Stimulated activated naive CD8-positive, alpha-beta T cell treated with anti-CD3 and anti-CD28 coated beads, Interleukin-15, amount 100 ng/mL, for 72 hours (primary cell): ENCODE measurements at regions not wholly inside any gene's neighbourhood (a gene's known extent, or its start where the extent isn't known, plus 50 kb on each side); places are given as distances from the start of the nearest gene placed in this dataset.

Experiments
- ATAC-seq: fragments of 150-1000 bp; cut with Tn5 transposase; 2 replicates; pipeline ENCODE4 v1.10.0; 2021; ENCODE audit warnings: mild to moderate bottlenecking, moderate library complexity
- DNase-seq, 2 donors: peaks; one replicate each; pipeline ENCODE4 v3.0.0; 2021 to 2022
- H3K27ac Mint-ChIP-seq, 2 donors: one replicate each; pipeline ENCODE4 v1.8.0; 2022; ENCODE audit warnings: mild to moderate bottlenecking in 2 of 2, mixed read lengths in 2 of 2, moderate library complexity in 2 of 2
- H3K27me3 Mint-ChIP-seq: one replicate; pipeline ENCODE4 v1.8.0; 2022; ENCODE audit warnings: mixed read lengths
- H3K4me1 Mint-ChIP-seq: one replicate; pipeline ENCODE4 v1.8.0; 2022; ENCODE audit warnings: mild to moderate bottlenecking, mixed read lengths
- H3K4me3 Mint-ChIP-seq, 2 donors: one replicate each; pipeline ENCODE4 v1.8.0; 2022; ENCODE audit warnings: mild to moderate bottlenecking in 2 of 2, mixed read lengths in 2 of 2, moderate library complexity in 1 of 2
- H3K9me3 Mint-ChIP-seq, 2 donors: one replicate each; pipeline ENCODE4 v1.8.0; 2022; ENCODE audit warnings: mixed read lengths in 2 of 2

- Mint-ChIP-seq H3K4me1 (peaks cover 6% of the 10 kb centered on the region), H3K4me3 (no peak overlapping the region)
- ATAC-seq = peak; percentile 79
Observed at GRCh38 chr16:85393674-85394451, 219.3 kb upstream of the GSE1 start.

GRCh38 chr16:85394456-85395206 lies 218.5 kb upstream of the GSE1 start:
- ATAC-seq (no peak), DNase-seq (no peak)
- H3K4me1 Mint-ChIP-seq = peaks cover 6% of the 10 kb centered on the region
- no peaks in the 10 kb centered on the region for H3K27me3 Mint-ChIP-seq
- no peak overlapping the region for H3K4me3 Mint-ChIP-seq
- H3K27ac Mint-ChIP-seq = no peak overlapping the region
- H3K9me3 Mint-ChIP-seq = no peaks in the 10 kb centered on the region

More at GRCh38 chr16:85393674-85394451, 219.3 kb upstream of the GSE1 start:
- Mint-ChIP-seq H3K9me3 (no peaks in the 10 kb centered on the region), H3K27me3 (peaks cover 2% of the 10 kb centered on the region), H3K27ac (no peak overlapping the region)
- DNase-seq = peak; percentile 66 to 67

GRCh38 chr16:85395207-85395912 lies 217.8 kb upstream of the GSE1 start:
- no peak overlapping the region for H3K4me3 Mint-ChIP-seq
- H3K27me3 Mint-ChIP-seq = no peaks in the 10 kb centered on the region
- DNase-seq (no peak), ATAC-seq (no peak)
- no peaks in the 10 kb centered on the region for H3K9me3 Mint-ChIP-seq
- H3K27ac Mint-ChIP-seq = no peak overlapping the region
- H3K4me1 Mint-ChIP-seq = peaks cover 6% of the 10 kb centered on the region

- DNase-seq (no peak), ATAC-seq (peak; percentile 13)
- H3K9me3 Mint-ChIP-seq = no peaks in the 10 kb centered on the region
- H3K4me1 Mint-ChIP-seq = peaks cover 6% of the 10 kb centered on the region
- H3K27me3 Mint-ChIP-seq = no peaks in the 10 kb centered on the region
- H3K4me3 Mint-ChIP-seq = no peak overlapping the region
- H3K27ac Mint-ChIP-seq = no peak overlapping the region
Observed at GRCh38 chr16:85395913-85396878, 216.9 kb upstream of the GSE1 start.

GRCh38 chr16:85396879-85397871 lies 215.9 kb upstream of the GSE1 start:
- peak; percentile 45 for ATAC-seq

DNA sequence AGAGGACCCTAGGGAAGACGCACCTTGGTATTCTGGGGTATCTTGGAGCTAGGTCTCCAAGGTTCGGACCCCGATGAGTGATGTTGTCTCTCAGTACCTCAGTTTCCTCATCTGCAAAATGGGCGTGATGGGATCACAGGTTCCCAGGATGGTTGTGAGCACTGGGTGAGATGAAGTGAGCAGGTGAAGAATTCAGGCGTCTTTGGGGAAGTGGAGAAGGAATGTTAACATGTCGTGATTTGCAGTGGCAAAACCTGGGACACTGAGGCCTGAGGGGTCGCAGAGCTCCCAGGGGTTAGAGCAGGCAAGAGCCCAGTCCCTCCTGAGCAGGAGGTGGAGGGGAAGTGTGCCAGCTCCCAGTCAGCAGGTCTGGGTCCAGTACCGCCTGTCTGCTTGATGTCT lies 215.1 kb upstream of the GSE1 start:
- ATAC-seq (no peak), DNase-seq (no peak)
- H3K4me3 Mint-ChIP-seq = no peak overlapping the region
- H3K27ac Mint-ChIP-seq = no peak overlapping the region
- no peaks in the 10 kb centered on the region for H3K9me3 Mint-ChIP-seq
- peaks cover 8% of the 10 kb centered on the region for H3K4me1 Mint-ChIP-seq
- no peaks in the 10 kb centered on the region for H3K27me3 Mint-ChIP-seq

More at GRCh38 chr16:85396879-85397871, 215.9 kb upstream of the GSE1 start:
- Mint-ChIP-seq H3K9me3 (no peaks in the 10 kb centered on the region), H3K27me3 (no peaks in the 10 kb centered on the region), H3K4me1 (peaks cover 6% of the 10 kb centered on the region), H3K4me3 (no peak overlapping the region), H3K27ac (no peak overlapping the region)
- DNase-seq = no peak

DNA sequence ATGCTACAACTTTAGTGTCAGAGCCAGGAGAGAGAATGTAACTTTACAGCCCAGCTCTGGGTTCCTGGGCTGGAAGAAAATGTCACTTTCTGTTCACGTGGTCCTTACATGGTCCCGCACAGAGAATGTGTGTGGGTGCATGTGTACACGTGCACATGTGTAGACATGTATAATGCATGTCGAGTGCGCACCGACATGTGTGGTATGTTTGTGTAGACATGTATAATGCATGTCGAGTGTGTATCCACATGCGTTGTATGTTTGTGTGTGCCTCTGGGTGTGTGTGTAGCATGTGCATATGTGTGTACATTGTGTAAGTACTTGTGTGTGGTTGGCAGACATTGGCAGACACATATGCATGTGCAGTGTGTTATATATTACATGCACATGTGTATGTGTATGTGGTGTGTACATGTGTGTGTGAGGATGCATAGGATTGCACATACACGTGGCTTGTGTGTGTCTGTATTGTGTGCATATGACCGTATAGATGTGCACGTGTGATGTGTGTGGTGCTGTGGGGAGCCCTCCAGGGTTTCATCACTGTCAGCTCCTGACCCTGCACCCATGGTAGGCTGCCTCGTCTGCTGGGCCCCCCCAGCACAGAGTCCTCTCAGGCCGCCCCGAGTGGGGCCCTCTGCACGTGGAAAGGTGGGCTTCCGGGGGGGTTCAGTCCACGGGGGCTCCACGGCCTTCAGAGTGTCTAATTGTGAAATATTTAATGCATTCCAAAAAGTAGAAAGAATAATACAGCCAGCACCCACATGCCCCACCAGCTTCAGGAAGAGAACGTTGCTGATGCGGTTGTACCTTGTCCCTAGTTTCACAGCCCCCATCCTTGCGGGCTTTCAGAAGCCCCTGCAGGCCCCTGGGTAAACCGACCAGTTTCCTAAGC lies 214.2 kb upstream of the GSE1 start:
- Mint-ChIP-seq H3K27ac (no peak overlapping the region), H3K9me3 (no peaks in the 10 kb centered on the region), H3K4me3 (no peak overlapping the region), H3K27me3 (no peaks in the 10 kb centered on the region), H3K4me1 (peaks cover 14% of the 10 kb centered on the region)
- DNase-seq (no peak), ATAC-seq (no peak)

DNA sequence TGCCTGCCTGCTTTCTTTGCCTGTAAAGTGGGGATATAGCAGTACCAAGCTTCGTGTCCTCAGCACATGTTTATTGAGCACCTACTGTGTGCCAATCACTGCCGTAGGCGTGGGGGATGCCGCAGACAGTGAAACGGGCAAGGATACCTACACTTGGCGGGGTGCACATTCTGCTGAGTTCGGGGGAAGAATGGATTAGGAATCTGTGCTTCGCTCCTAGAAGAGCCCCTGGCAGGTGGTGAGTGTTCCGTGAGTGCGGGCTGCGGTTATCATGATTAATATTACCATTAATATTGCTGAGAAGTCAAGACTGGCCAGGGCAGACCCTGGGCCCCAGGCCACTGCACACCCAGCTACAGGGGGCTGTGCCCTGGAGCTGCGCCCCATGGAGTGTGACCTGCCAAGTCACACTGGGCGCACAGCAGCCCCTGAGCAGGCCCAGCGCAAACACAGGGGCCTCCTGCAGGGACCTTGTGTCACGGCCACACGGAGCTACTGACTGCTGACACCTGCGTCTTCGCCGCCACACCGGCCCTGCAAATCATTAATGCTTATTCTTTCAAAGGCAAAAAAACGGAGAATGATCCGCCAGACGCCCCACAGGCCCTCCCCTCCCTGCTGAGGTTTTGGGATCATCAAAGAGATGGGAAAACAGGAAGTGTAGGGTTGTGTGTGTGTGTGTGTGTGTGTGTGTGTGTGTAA lies 213.4 kb upstream of the GSE1 start:
- Mint-ChIP-seq H3K4me1 (peaks cover 14% of the 10 kb centered on the region), H3K27ac (no peak overlapping the region), H3K27me3 (no peaks in the 10 kb centered on the region), H3K9me3 (no peaks in the 10 kb centered on the region), H3K4me3 (no peak overlapping the region)
- ATAC-seq (no peak), DNase-seq (no peak)

DNA sequence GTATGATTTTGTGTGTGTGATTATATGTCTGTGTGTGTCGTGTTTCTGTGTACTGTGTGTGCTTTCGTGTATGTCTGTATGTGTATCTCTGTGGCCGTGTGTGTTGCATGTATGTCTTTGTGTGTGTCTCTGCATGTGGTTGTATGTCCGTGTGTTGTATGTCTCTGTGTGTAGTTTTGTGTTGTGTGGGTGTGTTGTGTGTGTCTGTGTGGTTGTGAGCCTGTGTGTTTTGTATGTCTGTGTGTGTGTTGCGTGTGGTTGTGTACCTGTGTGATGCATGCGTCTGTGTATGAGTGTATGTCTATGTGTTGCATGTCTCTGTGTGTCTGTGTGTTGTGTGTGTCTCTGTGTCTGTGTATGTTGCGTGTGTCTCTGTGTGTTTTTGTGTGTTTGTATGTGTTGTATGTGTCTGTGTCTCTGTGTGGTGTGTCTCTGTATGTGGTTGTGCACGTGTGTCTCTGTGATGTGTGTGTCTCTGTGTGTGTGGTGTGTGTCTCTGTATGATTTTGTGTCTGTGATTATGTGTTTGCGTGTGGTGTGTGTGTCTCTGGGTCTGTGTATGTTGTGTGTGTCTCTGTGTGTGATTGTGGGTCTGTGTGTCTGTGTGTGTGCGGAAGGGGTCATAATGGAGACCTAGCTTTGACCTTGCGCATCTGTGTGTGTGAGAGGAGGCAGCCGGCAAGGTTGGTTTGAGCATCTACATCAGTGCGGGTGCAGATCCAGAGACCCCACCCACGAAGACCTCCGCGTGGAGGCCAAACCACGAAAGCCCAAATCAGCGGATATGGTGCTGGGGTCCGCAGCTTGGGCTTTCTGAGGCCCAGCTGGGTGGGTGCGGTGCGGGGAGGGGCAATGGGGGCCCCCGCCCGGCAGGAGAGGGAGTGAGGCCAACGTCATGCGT lies 212.6 kb upstream of the GSE1 start:
- DNase-seq = no peak
- no peak overlapping the region for H3K27ac Mint-ChIP-seq
- H3K27me3 Mint-ChIP-seq = no peaks in the 10 kb centered on the region
- H3K9me3 Mint-ChIP-seq = no peaks in the 10 kb centered on the region
- ATAC-seq = no peak
- H3K4me3 Mint-ChIP-seq = no peak overlapping the region
- H3K4me1 Mint-ChIP-seq = peaks cover 9% of the 10 kb centered on the region

GRCh38 chr16:85401370-85401916 lies 211.7 kb upstream of the GSE1 start:
- peaks cover 9% of the 10 kb centered on the region for H3K4me1 Mint-ChIP-seq
- H3K27me3 Mint-ChIP-seq = no peaks in the 10 kb centered on the region
- no peaks in the 10 kb centered on the region for H3K9me3 Mint-ChIP-seq
- ATAC-seq = no peak
- no peak for DNase-seq
- H3K27ac Mint-ChIP-seq = no peak overlapping the region
- no peak overlapping the region for H3K4me3 Mint-ChIP-seq

- Mint-ChIP-seq H3K4me3 (no peak overlapping the region), H3K4me1 (peaks cover 9% of the 10 kb centered on the region), H3K27ac (peak overlapping the region in 1 of 2 donors; percentile 44), H3K9me3 (no peaks in the 10 kb centered on the region), H3K27me3 (no peaks in the 10 kb centered on the region)
- ATAC-seq (no peak), DNase-seq (no peak)
Observed at GRCh38 chr16:85401917-85402766, 211.0 kb upstream of the GSE1 start.
